K562 (cell line): ENCODE measurements at regions not wholly inside any gene's neighbourhood (a gene's known extent, or its start where the extent isn't known, plus 50 kb on each side); places are given as distances from the start of the nearest gene placed in this dataset.

ENCODE experiments used
- ATAC-seq: fragments of 200-7000 bp; cut with Tn5 transposase; 3 replicates; pipeline ENCODE4 v1.9.1; 2020; ENCODE audit warnings: moderate library complexity
- BruUV-seq: library from RNA; stranded (reverse); fragments of 400-500 nt; replicated peaks from 2 replicates; lab custom pipeline; 2021; lab: Mats Ljungman, UMichigan
- CTCF ChIA-PET: fragments of 300-600 bp; formaldehyde crosslinking; extraction: SDS; loops from one replicate; lab custom pipeline; 2021; ENCODE audit warnings: low intra/inter-chr PET ratio; lab: Yijun Ruan, JAX
- POLR2A ChIA-PET: fragments of 300-600, 350-650 bp; sonication (Branson Sonifier 250); formaldehyde crosslinking; extraction: SDS; loops from one replicate; lab custom pipeline; 2021; ENCODE audit warnings: antibody characterized with exemption, inconsistent platforms; lab: Yijun Ruan, JAX
- DNase-seq, 4 experiments: peaks; one replicate each; pipeline versions ENCODE4 v3.0.0 to v3.0.0-alpha.2; 2011 to 2018; ENCODE audit warnings: low spot score in 3 of 4, mixed read lengths in 3 of 4; ENCODE audit errors: extremely low read depth in 1 of 4
- FAIRE-seq: peaks from 2 replicates; lab custom pipeline; 2011; peaks lifted over from hg19 to GRCh38; lab: Jason Lieb, UNC
- H2AFZ ChIP-seq: 2 replicates; pipeline ENCODE4 v1.6.0; 2011; ENCODE audit warnings: low read depth, low read length, control low read depth, inconsistent platforms
- H3K27ac ChIP-seq: fragments of 200-600 bp; 3 replicates; pipeline ENCODE4 v1.8.0; 2011; ENCODE audit warnings: low read depth, mild to moderate bottlenecking, control low read depth, inconsistent platforms, low read length, moderate library complexity, mixed read lengths; ENCODE audit errors: extremely low read depth
- H3K27me3 ChIP-seq, 2 experiments: fragments of 300-600 bp in 1 of 2; 2 replicates in 1 of 2; 3 replicates in 1 of 2; pipeline versions ENCODE4 v1.6.0 to v1.8.0; 2011; ENCODE audit warnings: inconsistent platforms in 2 of 2, low read length in 2 of 2, mild to moderate bottlenecking in 1 of 2, mixed read lengths in 1 of 2, moderate library complexity in 1 of 2; ENCODE audit not compliant: control insufficient read depth in 2 of 2, insufficient read depth in 2 of 2
- H3K36me3 ChIP-seq: fragments of 300-600 bp; 3 replicates; pipeline ENCODE4 v1.8.0; 2011; ENCODE audit warnings: mild to moderate bottlenecking, low read length, inconsistent platforms; ENCODE audit not compliant: control insufficient read depth, insufficient read depth
- H3K4me1 ChIP-seq, 2 experiments: fragments of 200-600 bp in 1 of 2; replicated peaks in 1 of 2; 2 replicates in 1 of 2; 3 replicates in 1 of 2; pipeline versions ENCODE4 v1.5.1 to v1.8.0; 2011; ENCODE audit warnings: inconsistent platforms in 2 of 2, low read length in 2 of 2, mild to moderate bottlenecking in 1 of 2, mixed read lengths in 1 of 2, moderate library complexity in 1 of 2; ENCODE audit not compliant: control insufficient read depth in 2 of 2, insufficient read depth in 2 of 2
- H3K4me2 ChIP-seq: 2 replicates; pipeline ENCODE4 v1.6.1; 2011; ENCODE audit warnings: low read length, control low read depth, inconsistent platforms, mixed read lengths; ENCODE audit not compliant: insufficient read depth
- H3K4me3 ChIP-seq: fragments of 200-600 bp; sonication (generic), shearing (Covaris generic); 2 replicates; pipeline ENCODE4 v1.5.1; 2016; ENCODE audit warnings: control low read depth, inconsistent platforms
- H3K79me2 ChIP-seq: fragments of 200-600 bp; 3 replicates; pipeline ENCODE4 v1.8.0; 2011; ENCODE audit warnings: low read length, inconsistent platforms; ENCODE audit not compliant: control insufficient read depth, insufficient read depth
- H3K9ac ChIP-seq, 2 experiments: 2 replicates each; pipeline versions ENCODE4 v1.6.0 to v1.6.1; 2011; ENCODE audit warnings: low read depth in 2 of 2, low read length in 2 of 2, control low read depth in 1 of 2, inconsistent platforms in 1 of 2, mild to moderate bottlenecking in 1 of 2, mixed read lengths in 1 of 2; ENCODE audit not compliant: insufficient read depth in 1 of 2
- H3K9me1 ChIP-seq: one replicate; pipeline ENCODE4 v1.6.0; 2011; ENCODE audit warnings: inconsistent platforms, mild to moderate bottlenecking, low read length, moderate library complexity; ENCODE audit not compliant: control insufficient read depth, insufficient read depth
- H3K9me3 ChIP-seq: replicated peaks from 2 replicates; pipeline ENCODE4 v1.5.1; 2011; ENCODE audit warnings: low read depth, low read length, inconsistent platforms; ENCODE audit not compliant: control insufficient read depth, insufficient read depth
- H4K20me1 ChIP-seq: replicated peaks from 2 replicates; pipeline ENCODE4 v1.6.1; 2011; ENCODE audit warnings: low read length, inconsistent platforms, mixed read lengths; ENCODE audit not compliant: control insufficient read depth, insufficient read depth
- BRD9 ChIP-seq: fragments of 450-650 bp; IDR thresholded peaks from 2 replicates; pipeline ENCODE4 v1.6.1; 2018; ENCODE audit warnings: low read depth; ENCODE audit not compliant: partially characterized antibody
- E2F3 ChIP-seq: fragments of 250-450 bp; sonication (Bioruptor Pico); IDR thresholded peaks from 2 replicates; pipeline ENCODE4 v1.4.0; 2020; ENCODE audit warnings: mild to moderate bottlenecking
- ERF ChIP-seq: fragments of 450-650 bp; formaldehyde crosslinking; IDR thresholded peaks from 2 replicates; pipeline ENCODE4 v1.4.0; 2020; ENCODE audit warnings: mild to moderate bottlenecking, mixed read lengths
- FOXJ3 ChIP-seq: sonication (generic); formaldehyde crosslinking; IDR thresholded peaks from 2 replicates; pipeline ENCODE4 v1.4.0; 2020; ENCODE audit warnings: mild to moderate bottlenecking, missing genetic modification reagents
- HMGN3 ChIP-seq: IDR thresholded peaks from 2 replicates; pipeline ENCODE4 v1.6.1; 2011; ENCODE audit warnings: borderline replicate concordance, low read depth, mild to moderate bottlenecking, mixed read lengths, low read length; ENCODE audit not compliant: insufficient read length; ENCODE audit errors: extremely low read depth
- L3MBTL2 ChIP-seq: fragments of 450-650 bp; IDR thresholded peaks from 2 replicates; pipeline ENCODE4 v1.6.1; 2016; ENCODE audit warnings: mild to moderate bottlenecking, moderate library complexity
- LARP7 ChIP-seq: fragments of 450-650 bp; IDR thresholded peaks from 2 replicates; pipeline ENCODE4 v1.6.1; 2016
- POLR2B ChIP-seq: fragments of 450-650 bp; IDR thresholded peaks from 2 replicates; pipeline ENCODE4 v1.6.1; 2018; ENCODE audit warnings: low read depth; ENCODE audit not compliant: partially characterized antibody
- POLR3G ChIP-seq: IDR thresholded peaks from 2 replicates; pipeline ENCODE4 v1.6.1; 2011; ENCODE audit not compliant: insufficient read length, insufficient replicate concordance; ENCODE audit errors: extremely low read depth
- PRMT5 ChIP-seq: sonication (generic); formaldehyde crosslinking; IDR thresholded peaks from 2 replicates; pipeline ENCODE4 v1.5.0; 2020; ENCODE audit warnings: missing genetic modification reagents
- SAFB ChIP-seq: fragments of 200-400 bp; formaldehyde crosslinking; IDR thresholded peaks from 2 replicates; pipeline ENCODE4 v1.6.1; 2017; ENCODE audit warnings: low read depth, low read length, borderline replicate concordance
- SRSF9 ChIP-seq: fragments of 200-400 bp; formaldehyde crosslinking; IDR thresholded peaks from 2 replicates; pipeline ENCODE4 v1.6.1; 2017; ENCODE audit warnings: low read depth, low read length, borderline replicate concordance
- WGBS: fragments of 100-300 bp; shearing (Covaris generic); methylation state at CpG from one replicate; pipeline ENCODE4 v1.1.6; 2016; ENCODE audit warnings: low coverage, mixed read lengths; ENCODE audit not compliant: insufficient coverage; ENCODE audit errors: missing lambda C conversion rate; 5-methylcytosine and 5-hydroxymethylcytosine counted together
- in situ Hi-C: fragments of 300-500 bp; cut with MboI; formaldehyde crosslinking; loops from 4 replicates; pipeline ENCODE4 v1.15.0; 2018; ENCODE audit warnings: inconsistent platforms, mixed read lengths
- intact Hi-C: fragments of 100-400 bp; cut with micrococcal nuclease; formaldehyde crosslinking; loops from 2 replicates; pipeline ENCODE4 v1.14.2; 2022
- TF ChIP-seq, protein P1 (sequence below): fragments of 250-450 bp; sonication (Bioruptor Pico); IDR thresholded peaks from 2 replicates; pipeline ENCODE4 v1.4.0; 2020

DNA sequence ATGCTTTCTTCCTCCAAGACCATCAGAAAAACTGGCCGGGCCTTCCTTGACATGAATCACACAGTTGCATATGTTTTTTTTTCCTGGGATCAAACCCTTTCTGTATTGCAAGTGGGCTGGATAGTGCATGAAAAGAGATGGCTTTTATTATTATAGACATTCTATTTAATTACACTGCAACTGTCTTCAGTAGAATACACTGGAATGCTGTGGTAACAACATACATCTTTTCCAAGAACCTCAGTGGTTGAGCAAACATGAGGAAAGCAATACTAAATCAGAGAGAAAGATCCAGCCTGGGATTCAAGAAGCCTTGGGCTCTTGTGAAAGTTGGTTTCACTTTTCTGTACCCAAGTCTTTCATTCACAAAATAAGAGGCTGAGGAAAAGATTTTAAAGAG, 193.0 kb downstream of the DMAC1 start:
- Histone ChIP-seq H3K9me1 (no peaks in the 10 kb centered on the region), H3K27me3 (no peaks in the 10 kb centered on the region), H4K20me1 (no peaks in the 10 kb centered on the region), H3K4me3 (no peak overlapping the region), H3K4me2 (no peak overlapping the region), H3K9ac (no peak overlapping the region), H3K79me2 (no peaks in the 10 kb centered on the region), H3K4me1 (no peaks in the 10 kb centered on the region), H3K36me3 (no peaks in the 10 kb centered on the region), H3K9me3 (no peaks in the 10 kb centered on the region), H2AFZ (no peak overlapping the region), H3K27ac (no peak overlapping the region)
- FAIRE-seq (no peak), DNase-seq (no peak), ATAC-seq (no peak)
- intact Hi-C loops (no loop called here), in situ Hi-C loops (no loop called here)
- CTCF ChIA-PET: no interaction called here
- POLR2A ChIA-PET: no interaction called here
- TF ChIP-seq L3MBTL2 (no peak), POLR2B (no peak), FOXJ3 (CRISPR knock-in tag) (no peak), POLR3G (no peak)
- WGBS: 0% methylated on average over 1 of the region's 1 CpG
- BruUV-seq: no TSS peak

DNA sequence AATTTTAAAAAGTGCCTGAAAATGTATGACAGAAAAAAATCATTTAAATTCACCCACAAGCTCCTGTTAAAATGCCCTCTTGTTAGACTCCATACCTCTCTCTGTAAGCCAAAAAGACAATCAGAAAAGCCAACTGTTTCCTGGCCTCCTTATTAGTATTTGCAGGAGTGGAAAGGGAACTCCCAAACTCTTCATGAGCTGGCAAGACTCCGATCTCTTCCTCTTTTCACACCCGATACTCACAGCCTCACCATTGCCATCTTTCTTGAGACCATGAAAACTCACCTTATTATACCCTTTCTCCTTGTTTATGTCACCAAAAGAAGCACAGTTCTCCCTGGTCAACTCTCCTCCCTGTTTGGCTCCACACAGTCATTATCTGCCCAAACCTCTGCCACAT, 197.8 kb downstream of the DMAC1 start:
- Histone ChIP-seq H3K27me3 (no peaks in the 10 kb centered on the region), H3K9me3 (no peaks in the 10 kb centered on the region), H3K9me1 (no peaks in the 10 kb centered on the region), H3K9ac (no peak overlapping the region), H3K4me1 (no peaks in the 10 kb centered on the region), H4K20me1 (no peaks in the 10 kb centered on the region), H3K4me3 (no peak overlapping the region), H3K27ac (no peak overlapping the region), H3K79me2 (no peaks in the 10 kb centered on the region), H3K36me3 (no peaks in the 10 kb centered on the region), H2AFZ (no peak overlapping the region), H3K4me2 (no peak overlapping the region)
- WGBS: 0% methylated on average over 2 of the region's 2 CpGs
- ATAC-seq (no peak), DNase-seq (no peak), FAIRE-seq (no peak)
- no TSS peak for BruUV-seq
- ChIA-PET POLR2A (no interaction called here), CTCF (interaction anchor here (0.6 kb wide), 1 partner anchor 861 kb away, joined by 3 read pairs; no protein-coding TSS in a partner anchor)
- in situ Hi-C loops: no loop called here
- intact Hi-C loops: no loop called here
- TF ChIP-seq BRD9 (no peak), SAFB (no peak), SRSF9 (no peak), LARP7 (no peak), ERF (no peak), HMGN3 (no peak), E2F3 (no peak), PRMT5 (CRISPR knock-in tag) (no peak)
- TF ChIP-seq, protein P1, sequence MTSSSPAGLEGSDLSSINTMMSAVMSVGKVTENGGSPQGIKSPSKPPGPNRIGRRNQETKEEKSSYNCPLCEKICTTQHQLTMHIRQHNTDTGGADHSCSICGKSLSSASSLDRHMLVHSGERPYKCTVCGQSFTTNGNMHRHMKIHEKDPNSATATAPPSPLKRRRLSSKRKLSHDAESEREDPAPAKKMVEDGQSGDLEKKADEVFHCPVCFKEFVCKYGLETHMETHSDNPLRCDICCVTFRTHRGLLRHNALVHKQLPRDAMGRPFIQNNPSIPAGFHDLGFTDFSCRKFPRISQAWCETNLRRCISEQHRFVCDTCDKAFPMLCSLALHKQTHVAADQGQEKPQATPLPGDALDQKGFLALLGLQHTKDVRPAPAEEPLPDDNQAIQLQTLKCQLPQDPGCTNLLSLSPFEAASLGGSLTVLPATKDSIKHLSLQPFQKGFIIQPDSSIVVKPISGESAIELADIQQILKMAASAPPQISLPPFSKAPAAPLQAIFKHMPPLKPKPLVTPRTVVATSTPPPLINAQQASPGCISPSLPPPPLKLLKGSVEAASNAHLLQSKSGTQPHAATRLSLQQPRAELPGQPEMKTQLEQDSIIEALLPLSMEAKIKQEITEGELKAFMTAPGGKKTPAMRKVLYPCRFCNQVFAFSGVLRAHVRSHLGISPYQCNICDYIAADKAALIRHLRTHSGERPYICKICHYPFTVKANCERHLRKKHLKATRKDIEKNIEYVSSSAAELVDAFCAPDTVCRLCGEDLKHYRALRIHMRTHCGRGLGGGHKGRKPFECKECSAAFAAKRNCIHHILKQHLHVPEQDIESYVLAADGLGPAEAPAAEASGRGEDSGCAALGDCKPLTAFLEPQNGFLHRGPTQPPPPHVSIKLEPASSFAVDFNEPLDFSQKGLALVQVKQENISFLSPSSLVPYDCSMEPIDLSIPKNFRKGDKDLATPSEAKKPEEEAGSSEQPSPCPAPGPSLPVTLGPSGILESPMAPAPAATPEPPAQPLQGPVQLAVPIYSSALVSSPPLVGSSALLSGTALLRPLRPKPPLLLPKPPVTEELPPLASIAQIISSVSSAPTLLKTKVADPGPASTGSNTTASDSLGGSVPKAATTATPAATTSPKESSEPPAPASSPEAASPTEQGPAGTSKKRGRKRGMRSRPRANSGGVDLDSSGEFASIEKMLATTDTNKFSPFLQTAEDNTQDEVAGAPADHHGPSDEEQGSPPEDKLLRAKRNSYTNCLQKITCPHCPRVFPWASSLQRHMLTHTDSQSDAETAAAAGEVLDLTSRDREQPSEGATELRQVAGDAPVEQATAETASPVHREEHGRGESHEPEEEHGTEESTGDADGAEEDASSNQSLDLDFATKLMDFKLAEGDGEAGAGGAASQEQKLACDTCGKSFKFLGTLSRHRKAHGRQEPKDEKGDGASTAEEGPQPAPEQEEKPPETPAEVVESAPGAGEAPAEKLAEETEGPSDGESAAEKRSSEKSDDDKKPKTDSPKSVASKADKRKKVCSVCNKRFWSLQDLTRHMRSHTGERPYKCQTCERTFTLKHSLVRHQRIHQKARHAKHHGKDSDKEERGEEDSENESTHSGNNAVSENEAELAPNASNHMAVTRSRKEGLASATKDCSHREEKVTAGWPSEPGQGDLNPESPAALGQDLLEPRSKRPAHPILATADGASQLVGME (CRISPR knock-in tag): no peak
